Activated CD4-positive, alpha-beta T cell treated with anti-CD3 and anti-CD28 coated beads for 1 hour (primary cell): ENCODE measurements at regions not wholly inside any gene's neighbourhood (a gene's known extent, or its start where the extent isn't known, plus 50 kb on each side); places are given as distances from the start of the nearest gene placed in this dataset.
"Not testable (repeated sequence)": the region's sequence is repeated elsewhere in the genome, so short reads cannot be mapped to it uniquely, and the experiment has no call there.

Source experiments
- DNase-seq: peaks from one replicate; pipeline ENCODE4 v3.0.0-alpha.2; 2020

GRCh38 chr18:14321217-14321616, 189.0 kb upstream of the ZNF519 start:
- DNase-seq, result not testable (repeated sequence)

DNA sequence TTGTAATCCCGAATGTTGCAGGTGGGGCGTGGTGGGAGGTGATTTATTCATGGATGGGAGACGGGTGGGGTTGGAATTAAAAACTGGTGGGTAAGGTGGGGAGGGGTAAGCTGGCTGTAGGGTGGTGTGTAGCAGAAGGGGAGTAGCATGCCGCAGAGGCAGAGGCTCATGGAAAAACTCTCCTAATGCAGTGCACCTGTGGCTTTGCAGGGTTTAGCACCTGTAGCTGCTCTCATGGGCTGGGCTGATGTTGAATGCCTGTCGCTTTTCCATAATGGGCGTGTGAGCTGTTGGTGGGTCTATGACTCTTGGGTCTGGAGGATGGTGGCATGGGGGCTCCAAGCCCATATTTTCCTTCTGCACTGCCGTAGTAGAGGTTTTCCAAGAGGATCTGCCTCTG, 169.0 kb upstream of the ZNF519 start:
- DNase-seq, result not testable (repeated sequence)

DNA sequence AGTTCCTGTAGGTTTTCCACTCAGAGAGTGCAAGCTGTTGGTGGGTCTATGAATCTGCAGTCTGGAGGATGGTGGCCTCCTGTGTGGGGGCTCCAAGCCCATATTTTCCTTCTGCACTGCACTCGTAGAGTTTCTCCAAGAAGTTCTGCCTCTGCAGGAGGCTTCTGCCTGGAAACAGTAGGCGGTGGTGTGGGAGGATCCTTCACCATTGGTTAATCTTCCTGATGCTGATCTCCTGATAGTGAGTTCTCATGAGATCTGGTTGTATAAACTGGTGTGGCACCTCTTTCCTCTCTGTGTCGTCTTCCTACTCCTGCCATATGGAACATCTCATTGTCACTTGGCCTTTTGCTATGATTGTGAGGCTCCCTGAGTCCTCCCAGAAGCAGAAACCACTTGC, 162.8 kb upstream of the ZNF519 start:
- DNase-seq, result not testable (repeated sequence)

GRCh38 chr18:14285053-14285452, 152.8 kb upstream of the ZNF519 start:
- DNase-seq, result no peak

DNA sequence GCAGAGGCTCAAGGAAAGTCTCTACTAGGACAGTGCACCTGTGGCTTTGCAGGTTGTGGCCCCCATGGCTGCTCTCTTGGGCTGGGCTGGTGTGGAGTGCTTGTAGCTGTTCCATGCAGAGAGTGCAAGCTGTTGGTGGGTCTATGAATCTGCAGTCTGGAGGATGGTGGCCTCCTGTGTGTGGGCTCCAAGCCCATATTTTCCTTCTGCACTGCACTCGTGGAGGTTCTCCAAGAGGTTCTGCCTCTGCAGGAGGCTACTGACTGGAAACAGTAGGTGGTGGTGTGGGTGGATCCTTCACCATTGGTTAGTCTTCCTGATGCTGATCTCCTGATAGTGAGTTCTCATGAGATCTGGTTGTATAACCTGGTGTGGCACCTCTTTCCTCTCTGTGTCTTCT, 143.2 kb upstream of the ZNF519 start:
- DNase-seq, result not testable (repeated sequence)

DNA sequence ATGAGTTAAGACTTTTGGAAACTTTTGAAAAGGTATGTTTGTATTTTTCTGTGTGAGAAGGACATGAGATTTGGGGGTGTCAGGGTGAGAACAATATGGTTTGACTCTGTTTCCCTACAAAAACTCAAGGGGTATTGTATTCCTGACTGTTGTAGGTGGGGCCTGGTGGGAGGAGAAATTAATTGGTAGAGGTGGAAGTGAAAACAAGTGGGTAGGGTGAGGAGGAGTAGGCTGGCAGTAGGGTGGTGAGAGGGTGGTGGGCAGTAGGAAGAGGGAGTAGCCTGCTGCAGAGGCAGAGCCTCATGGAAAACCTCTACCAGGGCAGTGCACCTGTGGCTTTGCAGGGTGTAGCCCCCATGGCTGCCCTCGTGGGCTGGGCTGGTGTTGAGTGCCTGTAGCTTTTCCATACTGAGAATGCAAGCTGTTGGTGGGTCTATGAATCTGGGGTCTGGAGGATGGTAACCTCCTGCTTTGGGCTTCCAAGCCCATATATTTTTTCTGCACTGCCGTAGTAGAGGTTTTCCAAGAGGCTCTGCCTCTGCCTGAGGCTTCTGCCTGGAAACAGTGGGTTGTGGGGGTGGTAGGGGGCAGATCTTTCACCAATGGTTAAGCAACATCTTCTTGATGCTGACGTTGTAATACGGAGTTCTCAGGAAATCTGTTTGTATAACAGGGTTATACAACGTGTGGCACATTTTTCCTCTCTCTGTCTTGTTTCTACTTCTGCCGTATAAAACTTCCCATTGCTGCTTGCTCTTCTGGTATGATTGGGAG, 133.6 kb upstream of the ZNF519 start:
- not testable (repeated sequence) for DNase-seq

GRCh38 chr18:14262786-14263185, 130.6 kb upstream of the ZNF519 start:
- DNase-seq, result not testable (repeated sequence)

GRCh38 chr18:14250084-14250677, 117.9 kb upstream of the ZNF519 start:
- not testable (repeated sequence) for DNase-seq

DNA sequence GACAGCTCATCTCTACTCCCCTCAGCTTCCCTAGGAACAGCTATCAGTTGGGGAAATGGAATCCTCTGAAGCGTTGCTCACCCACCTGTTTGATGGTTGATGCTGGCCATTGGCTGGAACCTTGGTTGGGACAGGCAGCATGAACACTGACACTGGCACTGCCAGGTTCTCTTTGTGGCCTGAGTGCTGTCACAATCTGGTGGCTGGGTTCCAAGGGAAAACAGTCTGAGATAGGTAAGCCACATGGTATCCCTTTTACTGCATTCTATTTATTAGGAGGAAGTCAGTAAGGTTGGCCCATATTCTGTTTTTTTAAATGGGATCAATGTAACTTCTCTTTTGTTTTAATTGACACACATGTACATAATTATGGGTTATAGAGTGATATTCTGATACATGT, 107.0 kb upstream of the ZNF519 start:
- not testable (repeated sequence) for DNase-seq

GRCh38 chr18:14236356-14237048, 104.3 kb upstream of the ZNF519 start:
- not testable (repeated sequence) for DNase-seq

DNA sequence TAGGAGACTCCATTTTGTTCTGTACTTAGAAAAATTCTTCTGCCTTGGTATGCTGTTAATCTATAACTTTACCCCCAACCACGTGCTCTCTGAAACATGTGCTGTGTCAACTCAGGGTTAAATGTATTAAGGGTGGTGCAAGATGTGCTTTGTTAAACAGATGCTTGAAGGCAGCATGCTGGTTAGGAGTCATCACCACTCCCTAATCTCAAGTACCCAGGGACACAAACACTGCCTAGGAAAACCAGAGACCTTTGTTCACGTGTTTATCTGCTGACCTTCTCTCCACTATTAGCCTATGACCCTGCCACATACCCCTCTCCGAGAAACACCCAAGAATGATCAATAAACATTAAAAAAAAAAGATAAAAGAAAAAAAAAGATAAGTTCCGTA, 93.0 kb upstream of the ZNF519 start:
- DNase-seq, result not testable (repeated sequence)

GRCh38 chr18:14224551-14225285, 92.5 kb upstream of the ZNF519 start:
- not testable (repeated sequence) for DNase-seq

- not testable (repeated sequence) for DNase-seq
Observed at GRCh38 chr18:14223919-14224318, 91.7 kb upstream of the ZNF519 start.

DNA sequence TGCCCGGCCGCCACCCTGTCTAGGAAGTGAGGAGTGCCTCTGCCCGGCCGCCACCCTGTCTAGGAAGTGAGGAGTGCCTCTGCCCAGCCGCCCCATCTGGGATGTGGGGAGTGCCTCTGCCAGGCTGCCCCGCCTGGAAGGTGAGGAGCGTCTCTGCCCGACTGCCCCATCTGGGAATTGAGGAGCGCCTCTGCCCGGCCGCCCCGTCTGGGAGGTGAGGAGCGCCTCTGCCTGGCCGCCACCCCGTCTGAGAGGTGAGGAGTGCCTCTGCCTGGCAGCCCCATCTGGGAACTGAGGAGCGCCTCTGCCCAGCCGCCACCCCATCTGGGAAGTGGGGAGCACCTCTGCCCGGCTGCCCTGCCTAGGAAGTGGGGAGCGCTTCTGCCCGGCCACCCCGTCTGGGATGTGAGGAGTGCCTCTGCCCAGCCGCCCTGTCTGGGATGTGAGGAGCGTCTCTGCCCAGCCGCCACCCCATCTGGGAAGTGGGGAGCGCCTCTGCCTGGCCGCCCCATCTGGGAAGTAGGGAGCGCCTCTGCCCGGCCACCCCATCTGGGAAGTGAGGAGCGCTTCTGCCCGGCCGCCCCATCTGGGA, 91.1 kb upstream of the ZNF519 start:
- not testable (repeated sequence) for DNase-seq

DNA sequence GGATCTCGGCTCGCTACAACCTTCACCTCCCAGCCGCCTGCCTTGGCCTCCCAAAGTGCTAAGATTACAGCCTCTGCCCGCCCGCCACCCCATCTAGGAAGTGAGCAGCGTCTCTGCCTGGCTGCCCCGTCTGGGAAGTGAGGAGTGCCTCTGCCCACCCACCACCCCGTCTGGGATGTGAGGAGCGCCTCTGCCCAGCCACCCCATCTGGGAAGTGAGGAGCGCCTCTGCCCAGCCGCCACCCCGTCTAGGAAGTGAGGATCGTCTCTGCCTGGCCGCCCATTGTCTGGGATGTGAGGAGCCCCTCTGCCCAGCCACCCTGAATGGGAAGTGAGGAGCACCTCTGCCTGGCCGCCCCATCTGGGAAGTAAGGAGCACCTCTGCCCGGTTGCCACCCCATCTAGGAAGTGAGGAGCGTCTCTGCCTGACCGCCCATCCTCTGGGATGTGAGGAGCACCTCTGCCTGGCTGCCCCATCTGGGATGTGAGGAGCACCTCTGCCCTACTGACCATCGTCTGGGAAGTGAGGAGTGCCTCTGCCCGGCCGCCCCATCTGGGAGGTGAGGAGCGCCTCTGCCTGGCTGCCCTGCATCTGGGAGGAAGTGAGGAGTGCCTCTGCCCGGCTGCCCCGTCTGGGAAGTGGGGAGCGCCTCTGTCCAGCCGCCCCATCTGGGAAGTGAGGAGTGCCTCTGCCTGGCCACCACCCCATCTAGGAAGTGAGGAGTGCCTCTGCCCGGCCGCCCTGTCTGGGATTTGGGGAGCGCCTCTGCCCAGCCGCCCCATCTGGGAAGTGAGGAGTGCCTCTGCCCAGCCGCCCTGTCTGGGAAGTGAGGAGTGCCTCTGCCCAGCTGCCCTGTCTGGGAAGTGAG, 90.4 kb upstream of the ZNF519 start:
- not testable (repeated sequence) for DNase-seq

DNA sequence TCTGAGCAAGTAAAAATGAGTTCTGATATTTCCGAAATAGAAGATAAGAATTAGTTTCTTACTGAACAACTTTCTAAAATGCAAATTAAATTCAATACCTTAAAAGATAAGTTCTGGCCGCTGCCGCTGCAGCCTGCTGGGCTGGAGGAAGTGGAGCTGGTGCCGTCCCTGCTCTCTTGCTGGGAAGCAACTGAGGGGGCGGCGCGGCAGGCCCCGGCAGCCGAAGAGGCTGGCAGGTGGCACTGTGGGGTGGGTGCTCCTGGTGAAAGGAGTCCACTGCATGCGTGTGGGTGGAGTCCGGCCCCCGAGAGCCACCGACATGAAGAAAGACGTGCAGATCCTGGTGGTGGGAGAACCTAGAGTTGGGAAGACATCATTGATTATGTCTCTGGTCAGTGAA, 89.5 kb upstream of the ZNF519 start:
- DNase-seq, result no peak

- not testable (repeated sequence) for DNase-seq
Observed at GRCh38 chr18:14215952-14216351, 83.7 kb upstream of the ZNF519 start.

DNA sequence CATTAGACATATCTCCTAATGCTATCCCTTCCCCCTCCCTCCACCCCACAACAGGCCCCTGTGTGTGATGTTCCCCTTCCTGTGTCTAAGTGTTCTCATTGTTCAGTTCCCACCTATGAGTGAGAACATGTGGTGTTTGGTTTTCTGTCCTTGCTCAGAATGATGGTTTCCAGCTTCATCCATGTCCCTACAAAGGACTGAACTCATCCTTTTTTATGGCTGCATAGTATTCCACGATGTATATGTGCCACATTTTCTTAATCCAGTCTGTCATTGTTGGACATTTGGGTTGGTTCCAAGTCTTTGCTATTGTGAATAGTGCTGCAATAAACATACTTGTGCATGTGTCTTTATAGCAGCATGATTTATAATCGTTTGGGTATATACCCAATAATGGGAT, 71.2 kb upstream of the ZNF519 start:
- not testable (repeated sequence) for DNase-seq

- DNase-seq, result not testable (repeated sequence)
Observed at GRCh38 chr18:14190776-14191442, 58.7 kb upstream of the ZNF519 start.

- DNase-seq, result no peak
Observed at GRCh38 chr18:14189858-14190257, 57.6 kb upstream of the ZNF519 start.
